Naive thymus-derived CD4-positive, alpha-beta T cell (primary cell): ENCODE measurements at regions not wholly inside any gene's neighbourhood (a gene's known extent, or its start where the extent isn't known, plus 50 kb on each side); places are given as distances from the start of the nearest gene placed in this dataset.
A peak's percentile ranks its signal among the peaks of the same experiment; 100 is the strongest.

Experiments
- ATAC-seq: fragments of 150-1000 bp; cut with Tn5 transposase; 2 replicates; pipeline ENCODE4 v1.10.0; 2021; ENCODE audit warnings: mild to moderate bottlenecking, moderate library complexity
- CTCF ChIA-PET: fragments of 350-600 bp; sonication (Branson Sonifier 250); formaldehyde crosslinking; loops from one replicate; lab custom pipeline; 2021; ENCODE audit warnings: antibody characterized with exemption; lab: Charles Lee
- POLR2A ChIA-PET: fragments of 350-600 bp; sonication (Branson Sonifier 250); formaldehyde crosslinking; loops from one replicate; lab custom pipeline; 2021; ENCODE audit warnings: antibody characterized with exemption, inconsistent platforms; lab: Charles Lee
- DNase-seq, 9 donors: peaks; one replicate each; pipeline versions ENCODE4 v3.0.0 to v3.0.0-alpha.2; 2020 to 2022; ENCODE audit warnings: mixed read lengths in 1 of 9
- H3K27ac ChIP-seq: one replicate; pipeline ENCODE4 v1.7.0; 2013; ENCODE audit warnings: mild to moderate bottlenecking, low read depth, low read length, moderate library complexity
- H3K27me3 ChIP-seq, 2 donors: one replicate each; pipeline ENCODE4 v1.7.0; 2013; ENCODE audit warnings: low read length in 2 of 2, mild to moderate bottlenecking in 2 of 2, moderate library complexity in 2 of 2; ENCODE audit not compliant: control insufficient read depth in 2 of 2, insufficient read depth in 2 of 2
- H3K36me3 ChIP-seq, 3 experiments: 1 replicate in 2 of 3; 2 replicates in 1 of 3; pipeline ENCODE4 v1.7.0; 2013; ENCODE audit warnings: low read length in 3 of 3, mild to moderate bottlenecking in 3 of 3, moderate library complexity in 1 of 3; ENCODE audit not compliant: insufficient read depth in 3 of 3, control insufficient read depth in 2 of 3
- H3K4me1 ChIP-seq, 2 donors: one replicate each; pipeline ENCODE4 v1.7.0; 2013; ENCODE audit warnings: low read length in 2 of 2, mild to moderate bottlenecking in 2 of 2, moderate library complexity in 1 of 2; ENCODE audit not compliant: control insufficient read depth in 2 of 2, insufficient read depth in 2 of 2
- H3K4me3 ChIP-seq: 2 replicates; pipeline ENCODE4 v1.7.0; 2013; ENCODE audit warnings: mild to moderate bottlenecking, low read length
- H3K9me3 ChIP-seq, 3 experiments: 1 replicate in 2 of 3; 2 replicates in 1 of 3; pipeline ENCODE4 v1.7.0; 2013; ENCODE audit warnings: low read length in 3 of 3; ENCODE audit not compliant: control insufficient read depth in 2 of 3
- H3K27ac Mint-ChIP-seq, 9 donors: one replicate each; pipeline ENCODE4 v1.8.0; 2020 to 2022; ENCODE audit warnings: mixed read lengths in 9 of 9, mild to moderate bottlenecking in 8 of 9, moderate library complexity in 5 of 9, inconsistent platforms in 2 of 9
- H3K27me3 Mint-ChIP-seq, 5 donors: one replicate each; pipeline ENCODE4 v1.8.0; 2021 to 2022; ENCODE audit warnings: mixed read lengths in 5 of 5, mild to moderate bottlenecking in 1 of 5
- H3K36me3 Mint-ChIP-seq, 5 donors: one replicate each; pipeline ENCODE4 v1.8.0; 2020 to 2022; ENCODE audit warnings: mixed read lengths in 5 of 5, mild to moderate bottlenecking in 3 of 5, inconsistent platforms in 1 of 5
- H3K4me1 Mint-ChIP-seq, 7 donors: one replicate each; pipeline ENCODE4 v1.8.0; 2020 to 2022; ENCODE audit warnings: mixed read lengths in 7 of 7, mild to moderate bottlenecking in 3 of 7, inconsistent platforms in 1 of 7
- H3K4me3 Mint-ChIP-seq, 10 donors: one replicate each; pipeline ENCODE4 v1.8.0; 2020 to 2022; ENCODE audit warnings: mild to moderate bottlenecking in 10 of 10, mixed read lengths in 10 of 10, moderate library complexity in 6 of 10, inconsistent platforms in 2 of 10
- H3K9me3 Mint-ChIP-seq, 11 donors: one replicate each; pipeline ENCODE4 v1.8.0; 2020 to 2022; ENCODE audit warnings: mixed read lengths in 11 of 11, mild to moderate bottlenecking in 4 of 11, inconsistent platforms in 1 of 11, moderate library complexity in 1 of 11
- intact Hi-C, 2 donors: fragments of 100-400 bp; cut with micrococcal nuclease; formaldehyde crosslinking; loops; one replicate each; pipeline ENCODE4 v1.15.1; 2023

- Histone ChIP-seq H3K36me3 (no peaks in the 10 kb centered on the region), H3K9me3 (no peaks in the 10 kb centered on the region), H3K27me3 (no peaks in the 10 kb centered on the region), H3K4me1 (no peaks in the 10 kb centered on the region), H3K27ac (no peak overlapping the region), H3K4me3 (no peak overlapping the region)
- H3K36me3 Mint-ChIP-seq = no peaks in the 10 kb centered on the region
- H3K27me3 Mint-ChIP-seq = peaks cover 4 to 8% (median 5%) of the 10 kb centered on the region in 5 donors
- no peak overlapping the region for H3K4me3 Mint-ChIP-seq
- peaks cover 0 to 6% (median 0%) of the 10 kb centered on the region in 7 donors for H3K4me1 Mint-ChIP-seq
- intact Hi-C loops = no loop called here
- ChIA-PET CTCF (no interaction called here), POLR2A (no interaction called here)
- peak overlapping the region in 1 of 9 donors; percentile 8 for H3K27ac Mint-ChIP-seq
- ATAC-seq = no peak
- peaks cover 0 to 9% (median 0%) of the 10 kb centered on the region in 11 donors for H3K9me3 Mint-ChIP-seq
- DNase-seq = no peak
Measured at GRCh38 chr2:217063238-217063755, 203.4 kb upstream of the TNP1 start.

- intact Hi-C loops = no loop called here
- no peaks in the 10 kb centered on the region for H3K4me1 ChIP-seq
- H3K27me3 ChIP-seq = no peaks in the 10 kb centered on the region
- ChIA-PET POLR2A (no interaction called here), CTCF (no interaction called here)
- Mint-ChIP-seq H3K4me3 (no peak overlapping the region), H3K9me3 (peaks cover 0 to 7% (median 0%) of the 10 kb centered on the region in 11 donors), H3K36me3 (no peaks in the 10 kb centered on the region), H3K27ac (no peak overlapping the region), H3K27me3 (peaks cover 5 to 8% (median 6%) of the 10 kb centered on the region in 5 donors), H3K4me1 (peaks cover 0 to 6% (median 0%) of the 10 kb centered on the region in 7 donors)
- H3K36me3 ChIP-seq = no peaks in the 10 kb centered on the region
- DNase-seq (no peak), ATAC-seq (no peak)
- H3K27ac ChIP-seq = no peak overlapping the region
- H3K9me3 ChIP-seq = no peaks in the 10 kb centered on the region
- H3K4me3 ChIP-seq = no peak overlapping the region
Measured at GRCh38 chr2:217062768-217063167, 202.9 kb upstream of the TNP1 start.

- Mint-ChIP-seq H3K27me3 (peaks cover 5 to 10% (median 8%) of the 10 kb centered on the region in 5 donors), H3K4me1 (peaks cover 0 to 6% (median 0%) of the 10 kb centered on the region in 7 donors), H3K27ac (no peak overlapping the region), H3K9me3 (peaks cover 0 to 4% (median 0%) of the 10 kb centered on the region in 11 donors), H3K36me3 (no peaks in the 10 kb centered on the region), H3K4me3 (no peak overlapping the region)
- intact Hi-C loops = no loop called here
- Histone ChIP-seq H3K9me3 (no peaks in the 10 kb centered on the region), H3K4me3 (no peak overlapping the region), H3K27ac (no peak overlapping the region), H3K27me3 (no peaks in the 10 kb centered on the region), H3K4me1 (no peaks in the 10 kb centered on the region), H3K36me3 (no peaks in the 10 kb centered on the region)
- DNase-seq (no peak), ATAC-seq (no peak)
- CTCF ChIA-PET = no interaction called here
- POLR2A ChIA-PET = no interaction called here
Measured at GRCh38 chr2:217061916-217062505, 202.1 kb upstream of the TNP1 start.

- Histone ChIP-seq H3K4me1 (no peaks in the 10 kb centered on the region), H3K36me3 (no peaks in the 10 kb centered on the region), H3K9me3 (no peaks in the 10 kb centered on the region), H3K27ac (no peak overlapping the region), H3K4me3 (no peak overlapping the region), H3K27me3 (no peaks in the 10 kb centered on the region)
- ChIA-PET CTCF (interaction anchor here (0.6 kb wide), 1 partner anchor 83 kb away, joined by 3 read pairs; no protein-coding TSS in a partner anchor), POLR2A (no interaction called here)
- Mint-ChIP-seq H3K27me3 (peaks cover 0 to 11% (median 5%) of the 10 kb centered on the region in 5 donors), H3K9me3 (no peaks in the 10 kb centered on the region), H3K4me1 (peaks cover 0 to 6% (median 0%) of the 10 kb centered on the region in 7 donors), H3K36me3 (no peaks in the 10 kb centered on the region), H3K4me3 (no peak overlapping the region), H3K27ac (no peak overlapping the region)
- intact Hi-C loops = no loop called here
- no peak for ATAC-seq
- no peak for DNase-seq
Measured at GRCh38 chr2:217060951-217061547, 201.2 kb upstream of the TNP1 start.

GRCh38 chr2:217060516-217060915, 200.7 kb upstream of the TNP1 start:
- no peak overlapping the region for H3K27ac ChIP-seq
- CTCF ChIA-PET = interaction anchor here (0.6 kb wide), 1 partner anchor 84 kb away, joined by 3 read pairs; no protein-coding TSS in a partner anchor
- no peaks in the 10 kb centered on the region for H3K36me3 Mint-ChIP-seq
- POLR2A ChIA-PET = no interaction called here
- H3K27ac Mint-ChIP-seq = no peak overlapping the region
- H3K9me3 ChIP-seq = no peaks in the 10 kb centered on the region
- no peak overlapping the region for H3K4me3 Mint-ChIP-seq
- no peaks in the 10 kb centered on the region for H3K4me1 ChIP-seq
- no peak for DNase-seq
- H3K4me3 ChIP-seq = no peak overlapping the region
- no peaks in the 10 kb centered on the region for H3K27me3 ChIP-seq
- H3K36me3 ChIP-seq = no peaks in the 10 kb centered on the region
- no peaks in the 10 kb centered on the region for H3K9me3 Mint-ChIP-seq
- no peak for ATAC-seq
- peaks cover 0 to 14% (median 5%) of the 10 kb centered on the region in 5 donors for H3K27me3 Mint-ChIP-seq
- H3K4me1 Mint-ChIP-seq = peaks cover 0 to 6% (median 0%) of the 10 kb centered on the region in 7 donors
- intact Hi-C loops = no loop called here

GRCh38 chr2:217058791-217059755, 199.2 kb upstream of the TNP1 start:
- Mint-ChIP-seq H3K9me3 (no peaks in the 10 kb centered on the region), H3K36me3 (no peaks in the 10 kb centered on the region), H3K4me1 (peaks cover 0 to 3% (median 0%) of the 10 kb centered on the region in 7 donors), H3K4me3 (no peak overlapping the region), H3K27ac (no peak overlapping the region), H3K27me3 (peaks cover 0 to 19% (median 5%) of the 10 kb centered on the region in 5 donors)
- no peaks in the 10 kb centered on the region for H3K4me1 ChIP-seq
- no peaks in the 10 kb centered on the region for H3K27me3 ChIP-seq
- intact Hi-C loops = no loop called here
- ChIA-PET CTCF (no interaction called here), POLR2A (no interaction called here)
- H3K27ac ChIP-seq = no peak overlapping the region
- no peak for DNase-seq
- H3K36me3 ChIP-seq = no peaks in the 10 kb centered on the region
- no peak for ATAC-seq
- H3K9me3 ChIP-seq = no peaks in the 10 kb centered on the region
- no peak overlapping the region for H3K4me3 ChIP-seq
